Stimulated activated effector memory CD8-positive, alpha-beta T cell treated with anti-CD3 and anti-CD28 coated beads, Interleukin-12 subunit alpha, Interleukin-12 subunit beta, amount 100 ng/mL, for 72 hours (primary cell): ENCODE measurements at regions not wholly inside any gene's neighbourhood (a gene's known extent, or its start where the extent isn't known, plus 50 kb on each side); places are given as distances from the start of the nearest gene placed in this dataset.
A peak's percentile ranks its signal among the peaks of the same experiment; 100 is the strongest.
"Not testable (repeated sequence)": the region's sequence is repeated elsewhere in the genome, so short reads cannot be mapped to it uniquely, and the experiment has no call there.

ENCODE experiments used
- ATAC-seq: fragments of 150-1000 bp; cut with Tn5 transposase; 2 replicates; pipeline ENCODE4 v1.10.0; 2021
- DNase-seq, 2 donors: peaks; one replicate each; pipeline ENCODE4 v3.0.0; 2021 to 2022; ENCODE audit warnings: low spot score in 2 of 2
- H3K27ac Mint-ChIP-seq: one replicate; pipeline ENCODE4 v1.8.0; 2022; ENCODE audit warnings: mild to moderate bottlenecking, mixed read lengths
- H3K36me3 Mint-ChIP-seq: one replicate; pipeline ENCODE4 v1.8.0; 2022; ENCODE audit warnings: mild to moderate bottlenecking, mixed read lengths
- H3K4me1 Mint-ChIP-seq: one replicate; pipeline ENCODE4 v1.8.0; 2022; ENCODE audit warnings: mixed read lengths
- H3K4me3 Mint-ChIP-seq: one replicate; pipeline ENCODE4 v1.8.0; 2022; ENCODE audit warnings: mild to moderate bottlenecking, mixed read lengths
- H3K9me3 Mint-ChIP-seq: one replicate; pipeline ENCODE4 v1.8.0; 2022; ENCODE audit warnings: mixed read lengths

DNA sequence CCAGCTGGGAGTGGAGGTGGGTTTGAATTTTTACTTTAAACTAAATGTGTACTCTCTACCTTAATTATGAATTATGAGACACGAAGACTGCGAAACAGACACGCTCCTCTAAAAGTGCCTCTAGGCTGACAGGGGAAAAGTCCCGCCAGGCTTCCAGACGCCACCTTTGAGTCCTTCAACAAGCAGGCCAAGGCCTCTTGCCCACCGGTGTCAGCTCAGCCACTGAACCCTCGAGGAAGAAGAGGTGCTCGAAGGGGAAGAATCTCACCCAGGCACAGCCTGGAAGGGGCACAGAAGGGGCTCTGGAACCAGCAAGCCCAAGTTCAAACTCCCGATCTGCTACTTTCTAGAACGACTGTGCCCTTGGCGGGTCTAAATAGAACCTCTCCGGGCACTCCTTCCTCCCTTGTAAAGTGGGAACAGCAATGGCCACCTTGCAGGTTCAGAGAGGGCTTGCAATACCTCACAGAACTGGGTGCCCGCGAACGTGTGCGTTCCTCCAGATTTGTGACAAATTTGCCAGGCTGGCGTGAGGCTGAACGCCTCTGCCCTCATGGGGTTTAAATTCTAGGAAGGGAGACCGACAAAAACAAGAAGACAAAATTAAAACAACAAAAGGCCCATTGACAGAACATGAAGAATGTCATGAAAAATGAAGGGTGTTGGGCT, 158.5 kb upstream of the GRK3 start:
- ATAC-seq (no peak), DNase-seq (no peak)
- peak overlapping the region; percentile 77 for H3K4me3 Mint-ChIP-seq
- H3K36me3 Mint-ChIP-seq, result no peaks in the 10 kb centered on the region
- peak overlapping the region; percentile 82 for H3K27ac Mint-ChIP-seq
- H3K4me1 Mint-ChIP-seq, result peaks cover 34% of the 10 kb centered on the region
- H3K9me3 Mint-ChIP-seq, result no peaks in the 10 kb centered on the region

DNA sequence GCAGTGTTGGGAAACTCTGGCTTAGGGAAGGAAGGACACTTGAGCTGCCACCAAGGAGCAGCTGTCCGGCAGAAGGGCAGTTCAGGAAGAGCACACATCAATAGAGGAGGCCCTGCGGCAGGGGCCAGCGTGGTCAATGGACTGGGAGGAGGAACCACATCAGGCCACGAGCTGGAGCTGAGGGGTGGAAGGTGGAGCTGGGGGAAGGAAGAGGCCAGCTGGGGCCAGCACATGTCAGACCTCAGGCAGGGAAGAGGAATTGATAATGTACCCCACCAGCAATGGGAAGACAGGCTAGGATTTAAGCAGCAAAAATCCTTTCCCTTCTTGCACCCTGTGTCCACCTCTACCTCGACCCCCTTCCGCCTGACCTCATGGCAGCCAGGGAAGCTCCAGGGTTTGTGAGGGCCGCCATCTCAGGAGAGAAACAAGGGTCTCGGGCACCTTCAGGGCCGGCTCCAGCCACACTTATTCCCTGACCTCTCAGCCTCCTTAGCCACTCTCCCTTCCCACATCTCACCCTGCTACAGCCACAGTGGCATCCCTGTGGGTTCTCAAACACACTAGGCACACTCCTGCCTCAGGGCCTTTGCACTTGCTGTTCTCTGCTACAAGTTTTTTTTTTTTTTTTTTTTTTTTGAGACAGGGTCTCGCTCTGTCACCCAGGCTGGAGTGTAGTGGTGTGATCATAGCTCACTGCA, 157.8 kb upstream of the GRK3 start:
- Mint-ChIP-seq H3K4me1 (peaks cover 30% of the 10 kb centered on the region), H3K4me3 (peak overlapping the region; percentile 77), H3K9me3 (no peaks in the 10 kb centered on the region), H3K36me3 (no peaks in the 10 kb centered on the region), H3K27ac (peak overlapping the region; percentile 82)
- ATAC-seq (no peak), DNase-seq (no peak)

DNA sequence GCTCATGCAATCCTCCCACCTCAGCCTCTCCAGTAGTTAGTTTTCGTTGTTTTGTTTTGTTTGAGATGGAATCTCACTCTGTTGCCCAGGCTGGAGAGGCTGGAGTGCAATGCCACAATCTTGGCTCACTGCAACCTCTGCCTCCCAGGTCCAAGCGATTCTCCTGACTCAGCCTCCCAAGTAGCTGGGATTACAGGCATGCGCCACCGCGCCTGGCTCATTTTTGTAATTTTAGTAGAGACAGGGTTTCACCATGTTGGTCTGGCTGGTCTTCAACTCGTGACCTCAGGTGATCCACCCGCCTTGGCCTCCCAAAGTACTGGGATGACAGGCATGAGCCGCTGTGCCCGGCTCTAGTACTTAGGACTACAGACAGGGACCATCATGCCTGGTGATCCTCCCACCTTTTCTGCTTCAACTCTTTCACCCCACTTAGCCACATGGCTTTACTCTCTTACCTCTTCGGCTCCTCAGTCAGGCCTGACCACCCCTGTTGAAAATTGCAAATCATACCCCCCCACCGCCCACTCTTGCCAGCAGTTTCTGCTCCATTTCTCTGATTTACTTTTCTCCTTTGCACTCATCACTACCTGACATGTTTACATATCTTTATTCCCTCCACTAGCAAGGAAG, 157.1 kb upstream of the GRK3 start:
- Mint-ChIP-seq H3K36me3 (no peaks in the 10 kb centered on the region), H3K4me3 (peak overlapping the region; percentile 77), H3K4me1 (peaks cover 23% of the 10 kb centered on the region), H3K27ac (peak overlapping the region; percentile 82), H3K9me3 (no peaks in the 10 kb centered on the region)
- DNase-seq (no peak), ATAC-seq (no peak)

DNA sequence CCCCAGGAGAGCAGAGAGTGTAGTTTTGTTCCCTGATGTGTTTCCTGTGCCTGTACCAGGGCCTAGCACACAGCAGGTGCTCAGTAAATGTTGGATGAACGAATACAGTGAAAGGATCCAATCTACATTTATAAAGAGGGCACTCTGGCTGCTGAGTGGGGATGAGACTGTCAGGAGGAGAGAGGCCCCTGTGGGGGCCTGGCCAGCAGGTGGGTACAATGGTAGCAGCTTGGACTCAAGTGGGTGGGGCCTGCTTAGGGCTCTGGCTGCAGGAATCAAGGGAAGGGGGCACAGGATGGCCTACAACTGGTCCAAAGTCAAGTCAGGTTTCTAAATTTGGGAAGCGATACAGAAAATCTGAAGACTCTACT, 156.6 kb upstream of the GRK3 start:
- Mint-ChIP-seq H3K27ac (peak overlapping the region; percentile 82), H3K4me1 (peaks cover 18% of the 10 kb centered on the region), H3K4me3 (no peak overlapping the region), H3K9me3 (no peaks in the 10 kb centered on the region), H3K36me3 (no peaks in the 10 kb centered on the region)
- DNase-seq, result no peak
- no peak for ATAC-seq

DNA sequence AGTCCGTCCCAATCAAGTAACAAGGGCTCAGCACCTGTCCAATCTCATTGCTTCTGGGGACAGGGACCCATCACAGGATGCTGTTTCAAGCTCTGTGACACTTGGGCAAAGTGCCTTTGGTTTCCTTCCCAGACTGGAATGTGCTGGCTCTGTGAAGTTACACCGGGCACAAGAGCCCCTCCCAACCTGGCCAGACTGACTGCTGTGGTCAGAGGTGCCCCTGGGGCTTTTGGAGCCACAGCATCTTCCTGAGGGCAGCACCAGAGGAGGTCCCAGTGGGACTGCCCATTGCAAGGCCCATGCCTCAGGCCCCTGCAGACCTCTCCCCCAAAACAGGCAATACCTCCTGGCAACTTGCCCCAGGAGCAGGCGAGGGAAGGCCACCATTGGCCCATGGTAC, 155.2 kb upstream of the GRK3 start:
- no peaks in the 10 kb centered on the region for H3K9me3 Mint-ChIP-seq
- H3K4me3 Mint-ChIP-seq, result no peak overlapping the region
- no peaks in the 10 kb centered on the region for H3K36me3 Mint-ChIP-seq
- ATAC-seq (no peak), DNase-seq (no peak)
- H3K4me1 Mint-ChIP-seq, result peaks cover 7% of the 10 kb centered on the region
- no peak overlapping the region for H3K27ac Mint-ChIP-seq

DNA sequence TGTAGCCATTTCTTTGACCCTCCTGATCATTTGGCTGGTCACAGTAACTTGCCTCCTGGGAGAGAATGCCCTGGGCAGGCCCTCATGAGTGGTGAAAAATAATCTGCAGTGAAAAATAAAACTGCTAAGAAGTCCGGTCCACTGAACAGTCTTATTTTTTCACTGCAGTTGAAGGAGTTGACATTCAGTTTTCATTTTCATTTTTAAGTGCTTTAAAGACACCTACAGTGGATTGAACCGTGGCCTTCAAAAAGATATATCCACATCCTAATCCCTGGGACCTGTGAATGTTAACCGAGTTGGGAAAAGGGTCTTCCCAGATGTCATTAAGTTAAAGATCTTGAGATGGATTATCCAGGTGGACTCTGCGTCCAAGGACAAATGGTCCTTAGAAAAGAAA, 153.6 kb upstream of the GRK3 start:
- ATAC-seq, result no peak
- H3K4me3 Mint-ChIP-seq, result peak overlapping the region; percentile 30

DNA sequence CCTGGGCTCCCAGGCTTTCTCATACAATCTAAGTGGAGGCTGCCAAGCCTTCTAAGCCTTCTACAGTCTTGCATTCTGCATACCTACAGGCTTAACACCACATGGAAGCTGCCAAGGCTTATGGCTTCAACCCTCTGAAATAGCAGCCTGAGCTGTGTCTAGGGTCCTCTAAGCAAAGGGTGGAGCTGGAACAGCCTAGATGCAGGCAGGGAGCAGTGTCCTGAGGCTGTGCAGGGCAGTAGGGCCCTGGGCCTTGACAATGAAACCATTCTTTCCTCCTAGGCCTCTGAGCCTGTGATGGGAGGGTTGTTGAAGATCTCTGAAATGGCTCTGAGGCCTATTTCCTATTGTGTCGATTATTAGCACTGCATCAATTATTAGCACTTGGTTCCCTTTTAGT, 150.9 kb upstream of the GRK3 start:
- Mint-ChIP-seq H3K9me3 (no peaks in the 10 kb centered on the region), H3K36me3 (no peaks in the 10 kb centered on the region), H3K4me3 (no peak overlapping the region), H3K27ac (no peak overlapping the region), H3K4me1 (no peaks in the 10 kb centered on the region)
- DNase-seq (no peak), ATAC-seq (no peak)

More for the DNA sequence above, 153.6 kb upstream of the GRK3 start:
- H3K27ac Mint-ChIP-seq, result peak overlapping the region; percentile 74
- H3K4me1 Mint-ChIP-seq, result peaks cover 7% of the 10 kb centered on the region
- DNase-seq, result no peak
- no peaks in the 10 kb centered on the region for H3K9me3 Mint-ChIP-seq
- H3K36me3 Mint-ChIP-seq, result no peaks in the 10 kb centered on the region

DNA sequence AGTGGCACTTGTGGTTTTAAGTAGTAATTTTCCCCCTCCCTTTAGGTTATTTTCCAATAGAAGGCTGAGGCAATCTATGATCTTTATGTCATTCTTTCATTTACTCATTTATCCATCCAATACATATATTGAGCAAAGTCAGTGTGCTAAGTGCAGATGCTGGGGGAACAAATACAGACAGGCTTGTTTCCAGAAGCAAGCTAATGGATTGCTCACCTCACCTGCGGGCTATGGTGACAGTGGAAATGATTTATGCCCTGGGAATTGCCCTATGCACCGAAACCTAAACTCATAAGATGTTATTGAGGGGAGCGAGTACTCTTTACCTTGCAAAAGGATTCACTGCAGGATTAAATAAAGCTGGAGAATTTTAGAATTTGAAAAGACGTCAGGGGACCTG, 148.7 kb upstream of the GRK3 start:
- H3K4me3 Mint-ChIP-seq, DNase-seq, ATAC-seq, H3K36me3 Mint-ChIP-seq, H3K9me3 Mint-ChIP-seq: not testable (repeated sequence)
- Mint-ChIP-seq H3K27ac (peak overlapping the region; percentile 13), H3K4me1 (peaks cover 17% of the 10 kb centered on the region)

DNA sequence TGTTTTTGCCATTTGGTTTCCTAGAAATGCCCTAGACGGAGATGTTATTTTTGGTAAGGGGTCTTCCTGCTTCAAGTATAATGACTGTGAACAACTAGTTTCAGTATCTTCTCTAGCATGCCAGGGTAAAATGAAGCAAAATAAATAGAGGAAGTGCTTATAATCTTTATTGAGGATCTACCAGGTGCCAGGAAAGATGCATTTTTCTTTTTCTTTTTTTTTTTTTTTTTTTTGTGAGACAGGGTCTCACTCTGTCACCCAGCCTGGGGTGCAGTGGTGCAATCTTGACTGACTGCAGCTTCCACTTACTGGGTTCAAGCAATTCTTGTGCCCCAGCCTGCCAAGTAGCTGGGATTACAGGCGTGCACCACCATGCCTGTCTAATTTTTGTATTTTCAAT, 146.6 kb upstream of the GRK3 start:
- H3K27ac Mint-ChIP-seq, H3K9me3 Mint-ChIP-seq, DNase-seq, H3K4me3 Mint-ChIP-seq, H3K36me3 Mint-ChIP-seq, ATAC-seq: not testable (repeated sequence)
- H3K4me1 Mint-ChIP-seq, result peaks cover 25% of the 10 kb centered on the region

DNA sequence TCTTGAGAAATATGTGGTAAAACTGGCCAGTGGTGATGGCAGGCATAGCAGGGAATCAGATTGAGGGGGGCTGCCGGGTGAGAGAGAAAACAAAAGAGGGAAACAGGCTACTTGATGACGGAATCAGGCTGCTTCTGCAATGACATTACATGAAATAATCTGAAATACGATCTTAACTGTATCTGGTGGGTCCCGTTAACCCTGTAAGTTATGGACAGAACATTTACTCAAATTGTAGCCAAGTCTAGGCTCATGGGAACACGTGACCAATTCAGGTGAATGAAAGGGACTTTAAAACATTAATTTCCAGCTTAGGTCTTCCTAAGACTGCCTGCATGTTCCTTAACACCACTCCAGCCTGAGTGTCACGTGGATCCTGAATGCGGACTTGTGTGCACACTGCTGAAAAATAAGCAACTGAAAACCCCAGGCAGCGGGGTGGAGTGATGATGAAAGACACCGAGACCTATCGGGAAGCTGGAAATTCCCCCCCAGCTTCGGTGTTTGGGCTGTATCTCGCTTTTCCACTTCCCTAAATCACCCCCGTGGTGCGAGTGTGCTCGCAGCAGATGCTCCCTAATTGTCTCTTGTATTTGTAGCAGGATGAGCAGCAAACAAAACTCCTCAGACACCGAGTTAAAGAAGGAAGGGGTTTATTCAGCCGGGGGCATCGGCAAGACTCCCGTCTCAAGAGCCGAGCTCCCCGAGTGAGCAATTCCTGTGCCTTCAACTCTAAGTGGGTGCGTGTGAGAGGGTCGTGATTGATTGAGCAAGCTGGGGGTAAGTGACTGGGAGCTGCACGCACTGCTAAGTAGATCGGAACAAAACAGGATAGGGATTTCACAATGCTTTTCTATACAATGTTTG, 145.0 kb upstream of the GRK3 start:
- no peak for ATAC-seq
- H3K4me1 Mint-ChIP-seq, result peaks cover 25% of the 10 kb centered on the region
- H3K27ac Mint-ChIP-seq, result no peak overlapping the region

DNA sequence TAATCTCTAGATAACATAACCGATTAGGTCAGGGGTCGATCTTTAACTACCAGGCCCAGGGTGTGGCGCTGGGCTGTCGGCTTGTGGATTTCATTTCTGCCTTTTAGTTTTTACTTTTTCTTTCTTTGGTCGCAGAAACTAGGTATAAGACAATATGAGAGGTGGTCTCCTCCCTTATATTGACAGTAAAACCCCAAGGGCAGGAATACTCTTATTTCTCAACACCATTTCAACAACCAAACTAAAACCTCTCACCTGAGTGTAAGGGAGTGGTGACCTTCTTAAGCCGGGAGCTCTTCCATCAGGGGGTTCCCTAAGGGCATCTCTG, 144.4 kb upstream of the GRK3 start:
- peaks cover 25% of the 10 kb centered on the region for H3K4me1 Mint-ChIP-seq
- ATAC-seq, H3K27ac Mint-ChIP-seq, H3K36me3 Mint-ChIP-seq, DNase-seq, H3K9me3 Mint-ChIP-seq: not testable (repeated sequence)
- peak overlapping the region; percentile 51 for H3K4me3 Mint-ChIP-seq

More for the DNA sequence above, 145.0 kb upstream of the GRK3 start:
- DNase-seq, result no peak
- Mint-ChIP-seq H3K4me3 (peak overlapping the region; percentile 51), H3K9me3 (no peaks in the 10 kb centered on the region), H3K36me3 (no peaks in the 10 kb centered on the region)

DNA sequence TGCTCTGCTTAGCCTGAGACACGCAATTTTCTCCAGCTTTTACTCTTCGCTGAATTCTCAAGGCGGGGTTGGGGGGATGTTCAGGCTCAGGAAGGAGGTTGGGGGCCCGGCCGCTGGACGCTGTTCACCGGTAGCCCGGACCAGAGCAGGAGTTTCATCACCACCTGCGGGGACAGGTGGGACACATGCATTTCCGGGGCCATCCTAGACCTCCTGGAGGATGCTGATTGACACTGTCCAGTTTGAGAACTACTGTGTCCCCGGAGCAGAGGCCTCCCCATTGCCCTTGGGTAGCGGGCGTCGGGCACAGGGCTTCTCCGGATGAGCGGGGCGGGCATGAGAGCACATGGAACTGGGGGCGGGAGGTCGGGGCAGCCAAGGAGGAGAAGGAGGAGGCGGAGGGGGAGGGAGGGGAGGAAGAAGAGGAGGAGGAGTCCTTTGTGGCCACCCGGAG, 144.0 kb upstream of the GRK3 start:
- no peak overlapping the region for H3K27ac Mint-ChIP-seq
- peaks cover 25% of the 10 kb centered on the region for H3K4me1 Mint-ChIP-seq
- DNase-seq (no peak), ATAC-seq (no peak)
- peak overlapping the region; percentile 51 for H3K4me3 Mint-ChIP-seq
- H3K36me3 Mint-ChIP-seq, result no peaks in the 10 kb centered on the region
- no peaks in the 10 kb centered on the region for H3K9me3 Mint-ChIP-seq

DNA sequence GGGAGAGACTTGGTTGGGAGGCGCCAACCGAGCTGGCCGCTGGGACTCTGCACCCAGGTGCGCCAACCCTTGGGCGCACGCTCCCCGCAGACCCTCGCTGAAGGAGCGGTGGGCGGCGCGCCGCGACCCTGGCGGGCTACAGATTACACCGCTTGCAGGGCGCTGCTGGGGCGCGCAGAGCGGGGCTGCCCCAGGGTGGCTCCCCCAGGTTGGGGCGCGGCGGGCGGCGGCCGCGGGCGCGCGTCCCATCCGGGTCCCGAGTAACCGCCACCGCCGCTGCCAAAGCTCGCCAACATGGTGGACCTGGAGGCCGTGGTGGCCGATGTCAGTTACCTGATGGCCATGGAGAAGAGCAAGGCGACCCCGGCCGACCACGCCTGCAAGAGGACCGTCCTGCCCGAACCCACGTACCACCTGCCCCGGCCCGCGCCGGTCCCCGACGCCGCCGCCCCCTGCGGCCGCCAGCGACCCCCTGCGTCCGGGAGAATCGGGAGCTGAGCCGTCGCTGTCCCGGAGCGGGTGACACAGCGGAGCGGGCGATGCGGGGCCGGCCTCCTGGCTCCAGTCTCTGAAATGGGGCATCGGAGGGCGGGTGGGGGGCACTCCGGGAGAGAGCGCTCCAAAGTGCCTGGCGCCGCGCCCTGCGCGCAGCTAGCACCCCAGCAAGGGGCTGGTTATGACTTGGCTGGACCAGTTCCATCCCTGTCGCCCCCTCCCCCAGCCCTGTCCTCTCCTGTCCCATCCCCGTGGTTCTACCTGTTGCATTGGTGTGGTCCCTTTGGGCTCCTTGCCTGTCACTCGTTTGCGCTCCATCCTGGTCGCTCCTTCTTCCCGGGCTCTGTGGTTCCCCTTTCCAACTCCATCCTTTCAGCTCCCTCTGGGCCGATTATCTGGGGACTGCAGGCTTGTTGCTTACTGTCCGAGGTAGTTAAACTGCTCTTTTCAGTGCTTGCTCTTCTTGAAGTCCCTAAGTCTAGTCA, 143.3 kb upstream of the GRK3 start:
- Mint-ChIP-seq H3K9me3 (no peaks in the 10 kb centered on the region), H3K36me3 (no peaks in the 10 kb centered on the region), H3K4me3 (peak overlapping the region; percentile 55), H3K4me1 (peaks cover 25% of the 10 kb centered on the region), H3K27ac (no peak overlapping the region)
- DNase-seq (no peak), ATAC-seq (peak; percentile 40)

DNA sequence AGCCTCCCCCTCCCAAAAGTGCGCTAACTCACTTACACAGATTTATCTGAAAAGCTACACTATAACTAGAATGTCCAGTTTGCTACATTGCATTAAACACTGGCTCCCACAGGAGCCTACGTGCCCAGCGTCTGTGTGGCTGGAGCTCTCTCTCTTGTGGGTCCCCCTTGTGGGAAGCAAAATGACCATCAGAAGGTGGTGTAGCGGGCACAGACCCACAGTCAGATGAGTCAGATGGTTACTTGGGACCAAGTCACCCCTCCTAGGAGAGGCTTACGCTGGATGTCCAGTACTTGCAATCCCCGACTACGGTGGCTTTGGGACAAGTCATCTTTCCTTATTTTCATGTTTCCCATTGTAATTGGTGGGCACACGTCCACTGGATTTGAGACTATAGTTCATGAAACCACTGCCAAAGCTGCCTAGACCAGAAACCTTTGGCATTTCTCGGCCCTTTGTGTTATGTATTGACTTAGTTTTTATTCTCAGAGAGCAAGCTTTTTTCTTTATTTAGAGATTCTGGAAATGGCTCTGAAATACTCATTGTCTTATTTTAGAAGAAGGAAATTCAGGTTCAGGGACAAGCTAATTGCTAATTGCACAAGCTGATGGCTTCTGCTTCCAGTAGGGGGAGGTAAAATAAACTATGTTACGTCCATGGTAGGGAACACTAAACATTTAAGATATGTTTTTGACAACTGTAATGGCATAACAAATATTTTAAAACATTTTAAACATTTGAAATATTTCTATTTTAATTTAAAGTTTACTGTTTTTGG, 137.8 kb upstream of the GRK3 start:
- not testable (repeated sequence) for H3K9me3 Mint-ChIP-seq, H3K36me3 Mint-ChIP-seq, H3K4me1 Mint-ChIP-seq, H3K27ac Mint-ChIP-seq, DNase-seq, ATAC-seq, H3K4me3 Mint-ChIP-seq
